ENCODE measurements at regions not wholly inside any gene's neighbourhood (a gene's known extent, or its start where the extent isn't known, plus 50 kb on each side); places are given as distances from the start of the nearest gene placed in this dataset.
A peak's percentile ranks its signal among the peaks of the same experiment; 100 is the strongest.

- Histone ChIP-seq H2AFZ (ENCODE audit: low read depth, low read length) (no peak overlapping the region), H3K9ac (ENCODE audit: low read length) (no peak overlapping the region), H3K36me3 (ENCODE audit: insufficient read depth, low read length) (no peaks in the 10 kb centered on the region), H3K79me2 (replicated peaks; ENCODE audit: insufficient read depth, low read length) (no peaks in the 10 kb centered on the region), H3K4me3 (ENCODE audit: low read length) (no peak overlapping the region), H3K27ac (ENCODE audit: low read length) (no peak overlapping the region), H3K27me3 (ENCODE audit: insufficient read depth, low read depth, low read length) (no peaks in the 10 kb centered on the region), H3K9me3 (ENCODE audit: low read length) (no peaks in the 10 kb centered on the region), H4K20me1 (ENCODE audit: insufficient read depth) (no peaks in the 10 kb centered on the region), H3F3A (ENCODE audit: insufficient read depth, low read length, poor library complexity, severe bottlenecking) (no peaks in the 10 kb centered on the region), H3K4me2 (ENCODE audit: low read length) (no peak overlapping the region), H3K9me2 (ENCODE audit: insufficient read depth, low read length) (no peaks in the 10 kb centered on the region)
- no peak for TF ChIP-seq CTCF (IDR thresholded peaks at IDR 0.05; ENCODE audit: poor library complexity, severe bottlenecking)
- no peak for TF ChIP-seq MXI1 (conservative IDR thresholded peaks at IDR 0.05; ENCODE audit: poor library complexity, severe bottlenecking)
These were observed 56.4 kb upstream of the SYN3 start for GRCh38 chr22:33114565-33114964.

GRCh38 chr22:33112580-33112979 lies 54.4 kb upstream of the SYN3 start:
- Histone ChIP-seq H3K9me2 (ENCODE audit: insufficient read depth, low read length) (no peaks in the 10 kb centered on the region), H3K79me2 (replicated peaks; ENCODE audit: insufficient read depth, low read length) (no peaks in the 10 kb centered on the region), H3F3A (ENCODE audit: insufficient read depth, low read length, poor library complexity, severe bottlenecking) (no peaks in the 10 kb centered on the region), H3K27ac (ENCODE audit: low read length) (peak overlapping the region; percentile 50), H3K36me3 (ENCODE audit: insufficient read depth, low read length) (no peaks in the 10 kb centered on the region), H3K4me2 (ENCODE audit: low read length) (peak overlapping the region; percentile 15), H2AFZ (ENCODE audit: low read depth, low read length) (no peak overlapping the region), H4K20me1 (ENCODE audit: insufficient read depth) (no peaks in the 10 kb centered on the region), H3K27me3 (ENCODE audit: insufficient read depth, low read depth, low read length) (no peaks in the 10 kb centered on the region), H3K9ac (ENCODE audit: low read length) (peak overlapping the region; percentile 25), H3K4me3 (ENCODE audit: low read length) (peak overlapping the region; percentile 32), H3K9me3 (ENCODE audit: low read length) (no peaks in the 10 kb centered on the region)
- TF ChIP-seq SMC3 (conservative IDR thresholded peaks at IDR 0.05; ENCODE audit: poor library complexity): no peak
- TF ChIP-seq TAF1 (IDR thresholded peaks at IDR 0.05; ENCODE audit: low read depth): no peak
- no peak for TF ChIP-seq EP300 (conservative IDR thresholded peaks at IDR 0.05; ENCODE audit: poor library complexity, severe bottlenecking)
- no peak for TF ChIP-seq CTCF (IDR thresholded peaks at IDR 0.05; ENCODE audit: poor library complexity, severe bottlenecking)
- TF ChIP-seq MXI1 (conservative IDR thresholded peaks at IDR 0.05; ENCODE audit: poor library complexity, severe bottlenecking): no peak
- TF ChIP-seq REST (IDR thresholded peaks at IDR 0.05; ENCODE audit: borderline replicate concordance): no peak
- TF ChIP-seq EZH2 (IDR thresholded peaks at IDR 0.05; ENCODE audit: borderline replicate concordance, insufficient read depth, low read length, poor library complexity, severe bottlenecking): no peak
- TF ChIP-seq RAD21 (conservative IDR thresholded peaks at IDR 0.05): no peak
- no peak for TF ChIP-seq POLR2AphosphoS5 (IDR thresholded peaks at IDR 0.05)
